ENCODE measurements at regions not wholly inside any gene's neighbourhood (a gene's known extent, or its start where the extent isn't known, plus 50 kb on each side); places are given as distances from the start of the nearest gene placed in this dataset.

DNA sequence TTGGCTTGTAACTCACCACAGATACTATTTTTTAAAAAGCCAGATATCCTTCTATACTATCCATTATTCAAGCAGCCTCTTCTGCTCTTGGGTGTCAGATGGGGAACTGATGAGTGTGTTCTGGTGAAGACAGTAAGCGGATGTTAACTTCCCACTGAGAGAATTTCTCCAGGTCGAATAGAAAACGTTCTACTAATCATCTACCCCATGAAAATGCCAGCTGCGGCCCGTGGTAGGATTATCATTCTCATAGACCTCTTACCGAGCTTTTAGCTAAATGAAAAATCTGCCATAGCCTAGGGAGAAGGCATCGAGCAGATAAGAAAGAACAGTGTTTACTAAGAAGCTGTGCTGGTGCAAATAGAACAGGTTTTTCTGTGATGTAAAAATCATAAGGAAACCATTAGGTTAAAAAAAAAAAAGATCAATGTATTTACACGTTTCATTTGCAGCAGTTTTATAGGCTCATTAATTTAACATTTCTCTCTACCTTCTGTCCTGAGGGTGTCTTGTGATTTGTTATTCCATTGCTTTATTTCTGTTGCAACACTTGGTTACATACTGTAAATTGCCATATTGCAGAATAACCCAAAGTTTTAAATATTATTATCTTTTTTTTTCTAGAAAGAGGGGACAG lies 1521.5 kb upstream of the ZEB2 start:
- no peak overlapping the region for H3K4me3 ChIP-seq
- 42 to 48% (median 45%) methylated on average over 8 of the region's 8 CpGs for WGBS, 3 donors
- intact Hi-C loops (cut with DNase I) = no loop called here
- DNase-seq = no peak
- H3K36me3 ChIP-seq (ENCODE audit: insufficient read depth in 1 of 2, low read depth in 1 of 2) = no peaks in the 10 kb centered on the region
- H3K4me1 ChIP-seq = no peaks in the 10 kb centered on the region
- ATAC-seq = no peak
- no peaks in the 10 kb centered on the region for H3K9me3 ChIP-seq
- TF ChIP-seq CTCF (IDR thresholded peaks at IDR 0.05) = no peak
- no peak overlapping the region for H3K27ac ChIP-seq
- H3K27me3 ChIP-seq (ENCODE audit: insufficient read depth in 3 of 3, low read length in 2 of 3) = no peaks in the 10 kb centered on the region

GRCh38 chr2:146040051-146040450 lies 1520.1 kb upstream of the ZEB2 start:
- Histone ChIP-seq H3K27ac (no peak overlapping the region), H3K27me3 (ENCODE audit: insufficient read depth in 3 of 3, low read length in 2 of 3) (no peaks in the 10 kb centered on the region), H3K4me3 (no peak overlapping the region), H3K36me3 (ENCODE audit: insufficient read depth in 1 of 2, low read depth in 1 of 2) (no peaks in the 10 kb centered on the region), H3K9me3 (no peaks in the 10 kb centered on the region), H3K4me1 (no peaks in the 10 kb centered on the region)
- WGBS, 3 donors = 60 to 68% (median 65%) methylated on average over 3 of the region's 3 CpGs
- DNase-seq (no peak), ATAC-seq (no peak)
- intact Hi-C loops (cut with DNase I) = no loop called here
- no peak for TF ChIP-seq CTCF (IDR thresholded peaks at IDR 0.05)

GRCh38 chr2:146038014-146038413 lies 1518.1 kb upstream of the ZEB2 start:
- WGBS, 3 donors = 67 to 73% (median 73%) methylated on average over 1 of the region's 1 CpG
- no peaks in the 10 kb centered on the region for H3K27me3 ChIP-seq (ENCODE audit: insufficient read depth in 3 of 3, low read length in 2 of 3)
- H3K4me3 ChIP-seq = no peak overlapping the region
- no peaks in the 10 kb centered on the region for H3K9me3 ChIP-seq
- no peak for TF ChIP-seq CTCF (IDR thresholded peaks at IDR 0.05)
- H3K27ac ChIP-seq = no peak overlapping the region
- intact Hi-C loops (cut with DNase I) = no loop called here
- DNase-seq (no peak), ATAC-seq (no peak)
- no peaks in the 10 kb centered on the region for H3K4me1 ChIP-seq
- no peaks in the 10 kb centered on the region for H3K36me3 ChIP-seq (ENCODE audit: insufficient read depth in 1 of 2, low read depth in 1 of 2)

GRCh38 chr2:146037334-146037870 lies 1517.5 kb upstream of the ZEB2 start:
- H3K4me1 ChIP-seq = no peaks in the 10 kb centered on the region
- ATAC-seq (no peak), DNase-seq (no peak)
- WGBS, 3 donors = 67 to 72% (median 71%) methylated on average over 7 of the region's 7 CpGs
- H3K4me3 ChIP-seq = no peak overlapping the region
- TF ChIP-seq CTCF (IDR thresholded peaks at IDR 0.05) = no peak
- H3K36me3 ChIP-seq (ENCODE audit: insufficient read depth in 1 of 2, low read depth in 1 of 2) = no peaks in the 10 kb centered on the region
- no peaks in the 10 kb centered on the region for H3K27me3 ChIP-seq (ENCODE audit: insufficient read depth in 3 of 3, low read length in 2 of 3)
- no peaks in the 10 kb centered on the region for H3K9me3 ChIP-seq
- no peak overlapping the region for H3K27ac ChIP-seq
- intact Hi-C loops (cut with DNase I) = no loop called here

- Histone ChIP-seq H3K4me1 (no peaks in the 10 kb centered on the region), H3K36me3 (ENCODE audit: insufficient read depth in 1 of 2, low read depth in 1 of 2) (no peaks in the 10 kb centered on the region), H3K27me3 (ENCODE audit: insufficient read depth in 3 of 3, low read length in 2 of 3) (no peaks in the 10 kb centered on the region), H3K9me3 (no peaks in the 10 kb centered on the region), H3K4me3 (no peak overlapping the region), H3K27ac (no peak overlapping the region)
- no peak for ATAC-seq
- intact Hi-C loops (cut with DNase I) = no loop called here
- no peak for TF ChIP-seq CTCF (IDR thresholded peaks at IDR 0.05)
- DNase-seq = no peak
- WGBS, 3 donors = 73 to 88% (median 77%) methylated on average over 3 of the region's 3 CpGs
These were observed 1511.2 kb upstream of the ZEB2 start for GRCh38 chr2:146031158-146031557.

Measured in psoas muscle (tissue), 7 donors.